A673 (cell line): ENCODE measurements at regions not wholly inside any gene's neighbourhood (a gene's known extent, or its start where the extent isn't known, plus 50 kb on each side); places are given as distances from the start of the nearest gene placed in this dataset.
A peak's percentile ranks its signal among the peaks of the same experiment; 100 is the strongest.

Experiments
- BruUV-seq: library from RNA; stranded (reverse); fragments of 400-500 nt; replicated peaks from 2 replicates; lab custom pipeline; 2021; lab: Mats Ljungman, UMichigan
- CTCF ChIA-PET: fragments of 300-600 bp; sonication (Branson Sonifier 250); formaldehyde crosslinking; loops from one replicate; lab custom pipeline; 2022; ENCODE audit warnings: antibody characterized with exemption; lab: Charles Lee
- POLR2A ChIA-PET: fragments of 300-600 bp; sonication (Branson Sonifier 250); formaldehyde crosslinking; loops from one replicate; lab custom pipeline; 2022; ENCODE audit warnings: antibody characterized with exemption; ENCODE audit not compliant: low non-redundant PET; lab: Charles Lee
- DNase-seq: peaks from one replicate; pipeline ENCODE4 v3.0.0-alpha.2; 2015; ENCODE audit warnings: low spot score
- H3K27ac ChIP-seq: fragments of 200-600 bp; sonication (generic); 2 replicates; pipeline ENCODE4 v1.5.1; 2016; ENCODE audit warnings: mixed run types, low read depth, mild to moderate bottlenecking, mixed read lengths, antibody characterized with exemption, low read length; ENCODE audit not compliant: poor library complexity, severe bottlenecking
- H3K27me3 ChIP-seq: fragments of 200-600 bp; sonication (generic); replicated peaks from 2 replicates; pipeline ENCODE4 v1.6.1; 2017; ENCODE audit warnings: mixed run types, low read depth, mild to moderate bottlenecking, mixed read lengths, antibody characterized with exemption, low read length; ENCODE audit not compliant: insufficient read depth, poor library complexity
- H3K36me3 ChIP-seq: fragments of 200-600 bp; sonication (generic); 2 replicates; pipeline ENCODE4 v1.6.1; 2016; ENCODE audit warnings: mixed run types, mild to moderate bottlenecking, mixed read lengths, antibody characterized with exemption, low read length; ENCODE audit not compliant: insufficient read depth, poor library complexity, severe bottlenecking
- H3K4me1 ChIP-seq: fragments of 200-600 bp; sonication (generic); 2 replicates; pipeline ENCODE4 v1.6.1; 2017; ENCODE audit warnings: mixed run types, mild to moderate bottlenecking, mixed read lengths, antibody characterized with exemption, low read length; ENCODE audit not compliant: insufficient read depth, poor library complexity, severe bottlenecking
- H3K4me3 ChIP-seq: fragments of 200-600 bp; sonication (generic); 2 replicates; pipeline ENCODE4 v1.5.1; 2016; ENCODE audit warnings: low read depth, mixed run types, mild to moderate bottlenecking, mixed read lengths, low read length; ENCODE audit not compliant: poor library complexity, severe bottlenecking
- H3K9me3 ChIP-seq: fragments of 200-600 bp; sonication (generic); 2 replicates; pipeline ENCODE4 v1.6.1; 2016; ENCODE audit warnings: mixed run types, low read depth, mild to moderate bottlenecking, mixed read lengths, antibody characterized with exemption, low read length; ENCODE audit not compliant: poor library complexity, severe bottlenecking
- CTCF ChIP-seq: fragments of 300-800, 200-600 bp; sonication (generic); conservative IDR thresholded peaks from 2 replicates; pipeline ENCODE4 v1.5.1; 2017; ENCODE audit warnings: low read depth, mild to moderate bottlenecking, antibody characterized with exemption, low read length, moderate library complexity, mixed read lengths
- EZH2 ChIP-seq: fragments of 200-600 bp; sonication (generic); IDR thresholded peaks from 2 replicates; pipeline ENCODE4 v1.6.1; 2017; ENCODE audit warnings: borderline replicate concordance, low read depth, mild to moderate bottlenecking, mixed read lengths, antibody characterized with exemption, low read length; ENCODE audit not compliant: poor library complexity, severe bottlenecking
- intact Hi-C: fragments of 100-400 bp; cut with micrococcal nuclease; formaldehyde crosslinking; loops from one replicate; pipeline ENCODE4 v1.10.0; 2022; ENCODE audit not compliant: unreplicated experiment

- no peak for DNase-seq
- intact Hi-C loops, result no loop called here
- no TSS peak for BruUV-seq
- ChIA-PET POLR2A (no interaction called here), CTCF (no interaction called here)
- H3K4me3 ChIP-seq, result no peak overlapping the region
- no peaks in the 10 kb centered on the region for H3K27me3 ChIP-seq
- H3K4me1 ChIP-seq, result no peaks in the 10 kb centered on the region
- TF ChIP-seq CTCF (no peak), EZH2 (no peak)
- no peaks in the 10 kb centered on the region for H3K36me3 ChIP-seq
- H3K27ac ChIP-seq, result no peak overlapping the region
- H3K9me3 ChIP-seq, result no peaks in the 10 kb centered on the region
Measured at GRCh38 chr4:164116286-164116685, 621.8 kb downstream of the TMA16 start.

- BruUV-seq, result no TSS peak
- intact Hi-C loops, result no loop called here
- POLR2A ChIA-PET, result no interaction called here
Measured at GRCh38 chr4:164134388-164134787, 619.5 kb upstream of the SMIM31 start.

GRCh38 chr4:164136180-164136616 lies 617.7 kb upstream of the SMIM31 start:
- DNase-seq, result peak; percentile 61
- intact Hi-C loops, result no loop called here
- BruUV-seq, result no TSS peak
- ChIA-PET CTCF (no interaction called here), POLR2A (interaction anchor here (0.6 to 0.7 kb wide), 2 partner anchors 66 to 346 kb away, joined by 9 to 11 read pairs; no protein-coding TSS in a partner anchor)
- no peak for TF ChIP-seq EZH2
- TF ChIP-seq CTCF, result no peak
- H3K36me3 ChIP-seq, result no peaks in the 10 kb centered on the region
- peak overlapping the region; percentile 71 for H3K27ac ChIP-seq
- no peak overlapping the region for H3K4me3 ChIP-seq
- H3K9me3 ChIP-seq, result peaks cover 7% of the 10 kb centered on the region
- H3K27me3 ChIP-seq, result no peaks in the 10 kb centered on the region
- peaks cover 18% of the 10 kb centered on the region for H3K4me1 ChIP-seq

More at GRCh38 chr4:164134388-164134787, 619.5 kb upstream of the SMIM31 start:
- Histone ChIP-seq H3K4me3 (no peak overlapping the region), H3K9me3 (no peaks in the 10 kb centered on the region), H3K4me1 (peaks cover 26% of the 10 kb centered on the region), H3K27ac (no peak overlapping the region), H3K27me3 (no peaks in the 10 kb centered on the region), H3K36me3 (no peaks in the 10 kb centered on the region)
- CTCF ChIA-PET, result no interaction called here
- TF ChIP-seq EZH2 (no peak), CTCF (no peak)
- peak; percentile 25 for DNase-seq
